H9 (cell line): ENCODE measurements at regions not wholly inside any gene's neighbourhood (a gene's known extent, or its start where the extent isn't known, plus 50 kb on each side); places are given as distances from the start of the nearest gene placed in this dataset.

Experiments
- DNase-seq: peaks from one replicate; pipeline ENCODE4 v3.0.0-alpha.2; 2017
- H2AFZ ChIP-seq: one replicate; pipeline ENCODE4 v1.6.1; 2013; ENCODE audit warnings: mild to moderate bottlenecking, low read length, control low read depth, moderate library complexity
- H2AK5ac ChIP-seq: 2 replicates; pipeline ENCODE4 v1.6.1; 2013; ENCODE audit warnings: low read length, control low read depth, mixed read lengths; ENCODE audit not compliant: insufficient read length
- H2BK120ac ChIP-seq: one replicate; pipeline ENCODE4 v1.6.1; 2013; ENCODE audit warnings: low read depth, mild to moderate bottlenecking, low read length, control low read depth, inconsistent platforms; ENCODE audit not compliant: poor library complexity, severe bottlenecking
- H2BK12ac ChIP-seq: 2 replicates; pipeline ENCODE4 v1.6.1; 2013; ENCODE audit warnings: low read length, control low read depth, mixed read lengths, low read depth; ENCODE audit not compliant: insufficient read length
- H2BK15ac ChIP-seq: 2 replicates; pipeline ENCODE4 v1.6.1; 2013; ENCODE audit warnings: low read depth, low read length, control low read depth
- H2BK20ac ChIP-seq: one replicate; pipeline ENCODE4 v1.6.1; 2013; ENCODE audit warnings: low read depth, mild to moderate bottlenecking, low read length, control low read depth, inconsistent platforms; ENCODE audit not compliant: poor library complexity, severe bottlenecking
- H2BK5ac ChIP-seq: 2 replicates; pipeline ENCODE4 v1.6.1; 2013; ENCODE audit warnings: low read length, control low read depth, mixed read lengths; ENCODE audit not compliant: insufficient read length
- H3K14ac ChIP-seq: 2 replicates; pipeline ENCODE4 v1.6.1; 2013; ENCODE audit warnings: low read length, control low read depth; ENCODE audit not compliant: insufficient read depth
- H3K18ac ChIP-seq: 2 replicates; pipeline ENCODE4 v1.6.1; 2013; ENCODE audit warnings: low read depth, mild to moderate bottlenecking, mixed read lengths, low read length, control low read depth; ENCODE audit not compliant: insufficient read length
- H3K23ac ChIP-seq: 2 replicates; pipeline ENCODE4 v1.6.1; 2013; ENCODE audit warnings: low read length, control low read depth, mixed read lengths, low read depth; ENCODE audit not compliant: insufficient read length
- H3K23me2 ChIP-seq: 2 replicates; pipeline ENCODE4 v1.6.1; 2013; ENCODE audit warnings: low read depth, mild to moderate bottlenecking, mixed read lengths, low read length, control low read depth; ENCODE audit not compliant: insufficient read length, poor library complexity, severe bottlenecking
- H3K27ac ChIP-seq: 2 replicates; pipeline ENCODE4 v1.5.1; 2013; ENCODE audit warnings: low read length, control low read depth, mixed read lengths, low read depth; ENCODE audit not compliant: insufficient read length
- H3K27me3 ChIP-seq: 2 replicates; pipeline ENCODE4 v1.6.1; 2013; ENCODE audit warnings: low read length, control low read depth, inconsistent platforms; ENCODE audit not compliant: insufficient read depth
- H3K4ac ChIP-seq: 2 replicates; pipeline ENCODE4 v1.6.1; 2013; ENCODE audit warnings: low read depth, mild to moderate bottlenecking, control low read depth, inconsistent platforms, low read length, moderate library complexity
- H3K4me1 ChIP-seq: 2 replicates; pipeline ENCODE4 v1.6.1; 2013; ENCODE audit warnings: low read length, control low read depth, inconsistent platforms; ENCODE audit not compliant: insufficient read depth
- H3K4me2 ChIP-seq: 2 replicates; pipeline ENCODE4 v1.6.1; 2013; ENCODE audit warnings: low read length, control low read depth, mixed read lengths; ENCODE audit not compliant: insufficient read length, insufficient read depth
- H3K56ac ChIP-seq: 2 replicates; pipeline ENCODE4 v1.6.1; 2013; ENCODE audit warnings: low read depth, mild to moderate bottlenecking, mixed read lengths, low read length, control low read depth; ENCODE audit not compliant: insufficient read length
- H3K79me1 ChIP-seq: 2 replicates; pipeline ENCODE4 v1.6.1; 2013; ENCODE audit warnings: low read depth, mild to moderate bottlenecking, moderate library complexity, low read length, control low read depth, inconsistent platforms; ENCODE audit not compliant: insufficient read depth, poor library complexity, severe bottlenecking
- H3K79me2 ChIP-seq: 2 replicates; pipeline ENCODE4 v1.6.1; 2013; ENCODE audit warnings: low read length, control low read depth, inconsistent platforms; ENCODE audit not compliant: insufficient read depth
- H3K9ac ChIP-seq: 2 replicates; pipeline ENCODE4 v1.6.1; 2013; ENCODE audit warnings: low read length, control low read depth, mixed read lengths; ENCODE audit not compliant: insufficient read length; ENCODE audit errors: extremely low read depth
- H3K9me3 ChIP-seq: one replicate; pipeline ENCODE4 v1.6.1; 2013; ENCODE audit warnings: low read depth, low read length, inconsistent platforms; ENCODE audit not compliant: control insufficient read depth
- H3T11ph ChIP-seq: one replicate; pipeline ENCODE4 v1.6.1; 2013; ENCODE audit warnings: mild to moderate bottlenecking, low read length, control low read depth, inconsistent platforms
- H4K20me1 ChIP-seq: one replicate; pipeline ENCODE4 v1.6.1; 2013; ENCODE audit not compliant: control insufficient read depth, insufficient read length, insufficient read depth
- H4K5ac ChIP-seq: 2 replicates; pipeline ENCODE4 v1.6.1; 2013; ENCODE audit warnings: low read depth, mild to moderate bottlenecking, mixed read lengths, low read length, control low read depth; ENCODE audit not compliant: insufficient read length
- H4K8ac ChIP-seq: replicated peaks from 2 replicates; pipeline ENCODE4 v1.6.1; 2013; ENCODE audit warnings: low read length, control low read depth, mixed read lengths, low read depth; ENCODE audit not compliant: insufficient read length
- H4K91ac ChIP-seq: 2 replicates; pipeline ENCODE4 v1.6.1; 2013; ENCODE audit warnings: low read depth, mild to moderate bottlenecking, moderate library complexity, mixed read lengths, low read length, control low read depth; ENCODE audit not compliant: insufficient read length
- H3K27ac Mint-ChIP-seq, 3 experiments: 2 replicates in 2 of 3; 3 replicates in 1 of 3; pipeline ENCODE4 v1.8.0; 2020 to 2021; ENCODE audit warnings: mixed read lengths in 3 of 3, mild to moderate bottlenecking in 1 of 3, moderate library complexity in 1 of 3
- H3K27me3 Mint-ChIP-seq: 2 replicates; pipeline ENCODE4 v1.8.0; 2021; ENCODE audit warnings: low read depth, mild to moderate bottlenecking, moderate library complexity, mixed read lengths
- H3K36me3 Mint-ChIP-seq, 3 experiments: 2 replicates in 2 of 3; 3 replicates in 1 of 3; pipeline ENCODE4 v1.8.0; 2020 to 2021; ENCODE audit warnings: low read depth in 3 of 3, mixed read lengths in 3 of 3; ENCODE audit not compliant: insufficient read depth in 1 of 3
- H3K4me1 Mint-ChIP-seq, 2 experiments: 2 replicates each; pipeline ENCODE4 v1.8.0; 2020; ENCODE audit warnings: mixed read lengths in 2 of 2
- H3K4me3 Mint-ChIP-seq, 2 experiments: 2 replicates in 1 of 2; 3 replicates in 1 of 2; pipeline ENCODE4 v1.8.0; 2020 to 2021; ENCODE audit warnings: mild to moderate bottlenecking in 2 of 2, mixed read lengths in 2 of 2, moderate library complexity in 1 of 2
- H3K9me3 Mint-ChIP-seq, 2 experiments: 2 replicates in 1 of 2; 3 replicates in 1 of 2; pipeline ENCODE4 v1.8.0; 2020; ENCODE audit warnings: mild to moderate bottlenecking in 2 of 2, mixed read lengths in 2 of 2, moderate library complexity in 1 of 2
- WGBS: extraction: QIAGEN DNeasy Blood & Tissue Kit; methylation state at CpG from one replicate; pipeline ENCODE4 v1.1.7; 2013; ENCODE audit warnings: missing lambda C conversion rate, low lambda C conversion rate, mixed read lengths; ENCODE audit not compliant: insufficient read length; ENCODE audit errors: extremely low coverage; 5-methylcytosine and 5-hydroxymethylcytosine counted together
- TF ChIP-seq, protein P1 (sequence below): fragments of 200-600 bp; sonication (generic); conservative IDR thresholded peaks from 3 replicates; pipeline ENCODE4 v1.8.0; 2021; ENCODE audit warnings: antibody characterized with exemption, mild to moderate bottlenecking

DNA sequence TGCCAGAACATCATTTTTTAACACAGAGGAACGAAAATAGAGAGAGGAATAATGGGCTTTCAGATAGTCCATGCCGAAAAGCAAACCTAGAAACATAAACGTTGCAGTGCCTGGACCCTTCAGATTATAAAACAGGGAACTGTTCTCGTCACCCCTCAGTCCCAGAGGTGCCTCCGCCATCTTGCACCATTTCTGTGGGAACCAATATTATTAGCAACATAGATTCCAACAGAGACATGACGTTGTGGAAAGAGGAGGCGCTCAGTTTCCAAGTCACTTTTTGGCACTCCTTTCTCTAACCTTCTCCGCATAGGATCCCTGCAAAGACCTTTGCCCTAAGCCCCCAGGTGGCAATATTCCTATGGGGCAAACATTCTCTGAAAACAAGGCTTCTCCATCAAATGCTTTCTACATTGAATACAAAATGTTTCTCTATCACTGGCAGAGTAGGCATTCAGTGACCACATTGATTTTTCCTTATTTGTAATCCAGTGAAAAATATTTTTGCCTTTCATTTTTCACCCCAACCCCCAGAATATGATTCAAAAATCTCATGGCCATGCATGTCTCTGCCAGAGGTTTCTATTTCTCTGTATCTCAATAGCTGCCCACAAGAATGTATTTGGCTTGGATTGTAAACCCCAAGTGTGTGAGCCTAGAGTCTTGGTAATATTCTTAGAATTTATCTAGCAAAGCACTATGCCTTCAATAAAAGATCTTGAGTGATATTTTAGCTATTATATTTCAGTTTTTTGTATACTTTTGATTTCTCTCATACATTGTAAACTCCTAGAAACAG, 500.8 kb upstream of the WWC1 start:
- H3K4me1 Mint-ChIP-seq, result peaks cover 16 to 19% of the 10 kb centered on the region in 2 experiments

More for the DNA sequence above, 500.8 kb upstream of the WWC1 start:
- Histone ChIP-seq H3K4me1 (peaks cover 10% of the 10 kb centered on the region; the same call in 1 of the 2 replicates), H3K4ac (no peak overlapping the region), H3K23me2 (no peaks in the 10 kb centered on the region), H3K27ac (no peak overlapping the region), H3K9ac (no peak overlapping the region), H3T11ph (no peak overlapping the region), H2BK15ac (no peak overlapping the region), H3K79me1 (no peaks in the 10 kb centered on the region), H3K23ac (no peak overlapping the region), H2AFZ (no peak overlapping the region), H4K91ac (no peak overlapping the region), H4K20me1 (no peaks in the 10 kb centered on the region), H3K79me2 (no peaks in the 10 kb centered on the region), H2AK5ac (no peak overlapping the region), H3K27me3 (no peaks in the 10 kb centered on the region), H3K9me3 (no peaks in the 10 kb centered on the region), H3K14ac (no peak overlapping the region), H2BK20ac (no peak overlapping the region), H2BK120ac (no peak overlapping the region), H3K56ac (no peak overlapping the region), H3K4me2 (no peak overlapping the region), H2BK5ac (no peak overlapping the region), H4K5ac (no peak overlapping the region), H2BK12ac (no peak overlapping the region), H3K18ac (no peak overlapping the region), H4K8ac (no peak overlapping the region)
- TF ChIP-seq, protein P1, sequence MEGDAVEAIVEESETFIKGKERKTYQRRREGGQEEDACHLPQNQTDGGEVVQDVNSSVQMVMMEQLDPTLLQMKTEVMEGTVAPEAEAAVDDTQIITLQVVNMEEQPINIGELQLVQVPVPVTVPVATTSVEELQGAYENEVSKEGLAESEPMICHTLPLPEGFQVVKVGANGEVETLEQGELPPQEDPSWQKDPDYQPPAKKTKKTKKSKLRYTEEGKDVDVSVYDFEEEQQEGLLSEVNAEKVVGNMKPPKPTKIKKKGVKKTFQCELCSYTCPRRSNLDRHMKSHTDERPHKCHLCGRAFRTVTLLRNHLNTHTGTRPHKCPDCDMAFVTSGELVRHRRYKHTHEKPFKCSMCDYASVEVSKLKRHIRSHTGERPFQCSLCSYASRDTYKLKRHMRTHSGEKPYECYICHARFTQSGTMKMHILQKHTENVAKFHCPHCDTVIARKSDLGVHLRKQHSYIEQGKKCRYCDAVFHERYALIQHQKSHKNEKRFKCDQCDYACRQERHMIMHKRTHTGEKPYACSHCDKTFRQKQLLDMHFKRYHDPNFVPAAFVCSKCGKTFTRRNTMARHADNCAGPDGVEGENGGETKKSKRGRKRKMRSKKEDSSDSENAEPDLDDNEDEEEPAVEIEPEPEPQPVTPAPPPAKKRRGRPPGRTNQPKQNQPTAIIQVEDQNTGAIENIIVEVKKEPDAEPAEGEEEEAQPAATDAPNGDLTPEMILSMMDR, result no peak
- Mint-ChIP-seq H3K27ac (no peak overlapping the region), H3K4me3 (no peak overlapping the region), H3K27me3 (no peaks in the 10 kb centered on the region; the same call in 1 of the 2 replicates), H3K9me3 (no peaks in the 10 kb centered on the region), H3K36me3 (no peaks in the 10 kb centered on the region)
- no CpG with 5 or more reads among the region's 8 CpGs for WGBS
- no peak for DNase-seq
